Spleen (tissue), 7 donors: ENCODE measurements at regions not wholly inside any gene's neighbourhood (a gene's known extent, or its start where the extent isn't known, plus 50 kb on each side); places are given as distances from the start of the nearest gene placed in this dataset.
"Not testable (repeated sequence)": the region's sequence is repeated elsewhere in the genome, so short reads cannot be mapped to it uniquely, and the experiment has no call there.

Experiments
- CTCF ChIP-seq, 11 experiments: fragments of 200-600 bp in 7 of 11; fragments of 450-650 bp in 4 of 11; sonication (generic) in 4 of 11; IDR thresholded peaks in 8 of 11; conservative IDR thresholded peaks in 3 of 11; 1 replicate in 7 of 11; 2 replicates in 4 of 11; pipeline versions ENCODE4 v1.4.0 to v1.8.0; 2016 to 2021; ENCODE audit warnings: antibody characterized with exemption in 11 of 11, inconsistent platforms in 4 of 11, mild to moderate bottlenecking in 1 of 11
- POLR2A ChIP-seq, 3 donors: fragments of 450-650 bp; IDR thresholded peaks; one replicate each; pipeline ENCODE4 v1.5.1; 2017; ENCODE audit warnings: antibody characterized with exemption in 3 of 3, mild to moderate bottlenecking in 1 of 3
- POLR2AphosphoS5 ChIP-seq, 3 donors: sonication (generic); formaldehyde crosslinking; IDR thresholded peaks; one replicate each; pipeline ENCODE4 v1.5.1; 2017; ENCODE audit warnings: antibody characterized with exemption in 3 of 3
- donor health status: DM: no; HTN: no; CAD: no; lungs with moderate emphysema.
- donor health status: DM: no; HTN: no; CAD: no.
- donor health status: DM: no; HTN: no; CAD: no.

GRCh38 chr13:80810294-80810693, 469.4 kb upstream of the SPRY2 start:
- not testable (repeated sequence) for TF ChIP-seq CTCF (IDR thresholded peaks at IDR 0.05 in 8 of 11, conservative IDR thresholded peaks at IDR 0.05 in 3 of 11); POLR2AphosphoS5 (IDR thresholded peaks at IDR 0.05); POLR2A (IDR thresholded peaks at IDR 0.05)
